ENCODE measurements at regions not wholly inside any gene's neighbourhood (a gene's known extent, or its start where the extent isn't known, plus 50 kb on each side); places are given as distances from the start of the nearest gene placed in this dataset.
A peak's percentile ranks its signal among the peaks of the same experiment; 100 is the strongest.

GRCh38 chr18:54671291-54671881 is 80.3 kb downstream of the DYNAP start:
- no peak for TF ChIP-seq POLR2A (IDR thresholded peaks at IDR 0.05)
- TF ChIP-seq CTCF (IDR thresholded peaks at IDR 0.05), result peak; percentile 43 to 72 (median 58)
- no peak for TF ChIP-seq POLR2AphosphoS5 (IDR thresholded peaks at IDR 0.05)

All from prostate gland (tissue), 2 donors.